AG09309 (cell line): ENCODE measurements at regions not wholly inside any gene's neighbourhood (a gene's known extent, or its start where the extent isn't known, plus 50 kb on each side); places are given as distances from the start of the nearest gene placed in this dataset.

Experiments used
- DNase-seq: peaks from one replicate; pipeline ENCODE4 v3.0.0-alpha.2; 2010; ENCODE audit warnings: low read depth
- H3K4me3 ChIP-seq: 2 replicates; pipeline ENCODE4 v1.5.1; 2011; ENCODE audit warnings: mild to moderate bottlenecking, low read depth, low read length, moderate library complexity; ENCODE audit not compliant: control insufficient read depth
- TF ChIP-seq, protein P1 (sequence below): IDR thresholded peaks from 2 replicates; pipeline ENCODE4 v1.5.1; 2011; ENCODE audit warnings: mild to moderate bottlenecking, low read depth, low read length, inconsistent platforms; ENCODE audit not compliant: insufficient read depth, control insufficient read depth; ENCODE audit errors: missing control alignments

DNA sequence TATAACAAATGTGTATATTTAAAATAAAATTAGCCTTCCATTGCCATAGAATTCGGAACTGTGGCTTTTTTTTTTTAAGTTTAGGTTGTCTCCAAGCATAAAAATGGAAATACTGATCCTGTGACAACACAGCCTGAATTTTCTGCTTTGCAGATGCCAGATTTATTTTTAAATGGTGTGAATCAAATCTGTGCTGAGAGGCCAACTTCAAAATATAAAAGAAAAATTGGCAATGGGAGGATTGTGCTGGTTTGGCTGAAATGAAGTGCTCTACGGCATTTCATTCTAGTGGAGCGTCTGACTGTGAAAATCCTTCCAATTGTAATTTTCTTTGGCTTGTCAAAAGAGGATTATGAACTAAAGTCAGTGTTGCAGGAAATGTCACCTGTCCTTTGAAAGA is 580.3 kb upstream of the ZFP42 start:
- TF ChIP-seq, protein P1, sequence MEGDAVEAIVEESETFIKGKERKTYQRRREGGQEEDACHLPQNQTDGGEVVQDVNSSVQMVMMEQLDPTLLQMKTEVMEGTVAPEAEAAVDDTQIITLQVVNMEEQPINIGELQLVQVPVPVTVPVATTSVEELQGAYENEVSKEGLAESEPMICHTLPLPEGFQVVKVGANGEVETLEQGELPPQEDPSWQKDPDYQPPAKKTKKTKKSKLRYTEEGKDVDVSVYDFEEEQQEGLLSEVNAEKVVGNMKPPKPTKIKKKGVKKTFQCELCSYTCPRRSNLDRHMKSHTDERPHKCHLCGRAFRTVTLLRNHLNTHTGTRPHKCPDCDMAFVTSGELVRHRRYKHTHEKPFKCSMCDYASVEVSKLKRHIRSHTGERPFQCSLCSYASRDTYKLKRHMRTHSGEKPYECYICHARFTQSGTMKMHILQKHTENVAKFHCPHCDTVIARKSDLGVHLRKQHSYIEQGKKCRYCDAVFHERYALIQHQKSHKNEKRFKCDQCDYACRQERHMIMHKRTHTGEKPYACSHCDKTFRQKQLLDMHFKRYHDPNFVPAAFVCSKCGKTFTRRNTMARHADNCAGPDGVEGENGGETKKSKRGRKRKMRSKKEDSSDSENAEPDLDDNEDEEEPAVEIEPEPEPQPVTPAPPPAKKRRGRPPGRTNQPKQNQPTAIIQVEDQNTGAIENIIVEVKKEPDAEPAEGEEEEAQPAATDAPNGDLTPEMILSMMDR = no peak
- no peak for DNase-seq
- no peak overlapping the region for H3K4me3 ChIP-seq

DNA sequence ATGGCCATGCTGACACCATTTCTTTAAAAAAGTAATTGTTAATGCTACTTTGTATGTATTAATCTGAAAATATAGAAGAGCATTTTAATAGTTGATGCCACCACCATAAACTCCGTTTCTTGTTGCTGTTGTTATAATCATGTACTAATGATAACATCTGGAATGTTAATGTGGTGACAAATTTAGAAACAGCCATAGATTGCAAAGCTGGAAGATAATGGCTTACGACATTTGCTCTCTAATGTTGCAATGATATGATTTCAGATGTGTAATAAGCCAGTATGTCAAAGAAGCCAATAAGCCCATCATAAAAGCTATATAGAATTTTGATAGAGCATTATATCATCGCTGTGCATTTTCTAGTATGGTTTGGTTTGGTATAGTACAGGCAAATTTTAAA is 579.4 kb upstream of the ZFP42 start:
- DNase-seq = no peak
- H3K4me3 ChIP-seq = no peak overlapping the region

DNA sequence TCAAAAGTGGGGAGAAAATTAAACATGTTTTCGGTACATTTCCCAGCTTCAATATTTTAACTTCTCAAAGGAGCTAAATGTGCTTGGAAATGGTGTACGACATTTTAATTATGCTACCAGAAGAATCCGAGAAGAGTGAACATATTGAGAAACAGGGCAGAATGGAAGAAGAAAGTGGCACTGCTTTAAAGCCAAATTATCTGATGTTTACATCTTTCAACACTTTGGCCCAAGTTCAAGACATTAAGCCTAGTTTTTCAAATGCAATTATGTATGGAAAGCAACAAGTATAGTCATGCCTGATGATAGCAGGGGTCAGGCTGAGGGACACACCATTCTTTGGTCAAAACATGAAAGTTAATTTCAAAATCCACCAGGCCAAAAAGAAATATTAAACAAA is 577.9 kb upstream of the ZFP42 start:
- H3K4me3 ChIP-seq = no peak overlapping the region
- TF ChIP-seq, protein P1 = no peak

More for the DNA sequence above, 579.4 kb upstream of the ZFP42 start:
- TF ChIP-seq, protein P1 = no peak

GRCh38 chr4:187422655-187423054 is 572.9 kb upstream of the ZFP42 start:
- TF ChIP-seq, protein P1 = no peak
- no peak overlapping the region for H3K4me3 ChIP-seq
- DNase-seq = no peak

More for the DNA sequence above, 577.9 kb upstream of the ZFP42 start:
- DNase-seq = no peak

- no peak for DNase-seq
- no peak overlapping the region for H3K4me3 ChIP-seq
- TF ChIP-seq, protein P1 = no peak
Observed at GRCh38 chr4:187424636-187425035, 570.9 kb upstream of the ZFP42 start.

DNA sequence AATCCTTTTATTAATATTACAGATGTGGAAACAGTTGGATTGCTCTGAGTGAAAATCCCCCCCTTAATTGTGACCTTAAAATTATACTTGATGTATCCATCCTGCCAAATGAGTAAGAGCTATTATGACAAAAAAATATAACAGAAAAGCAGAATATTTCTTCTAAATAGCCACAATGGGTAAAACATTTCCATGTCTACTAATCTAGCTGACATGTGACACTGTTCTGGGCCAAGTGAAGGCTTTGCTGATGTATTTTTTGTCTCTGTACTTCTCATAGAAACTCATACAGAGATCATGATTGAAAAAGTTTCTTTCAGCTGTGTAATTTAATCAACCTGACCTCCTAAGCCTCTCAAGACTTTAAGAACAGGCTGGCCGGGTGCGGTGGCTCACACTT is 569.1 kb upstream of the ZFP42 start:
- TF ChIP-seq, protein P1 = no peak
- no peak overlapping the region for H3K4me3 ChIP-seq
- DNase-seq = no peak

- H3K4me3 ChIP-seq = no peak overlapping the region
- no peak for DNase-seq
- TF ChIP-seq, protein P1 = no peak
Observed at GRCh38 chr4:187432310-187432709, 563.3 kb upstream of the ZFP42 start.
